GM12878 (cell line): ENCODE measurements at regions not wholly inside any gene's neighbourhood (a gene's known extent, or its start where the extent isn't known, plus 50 kb on each side); places are given as distances from the start of the nearest gene placed in this dataset.

Experiments
- EZH2 ChIP-seq: IDR thresholded peaks from 2 replicates; pipeline ENCODE4 v1.6.1; 2012; ENCODE audit warnings: low read depth, mild to moderate bottlenecking, control low read depth, inconsistent platforms, low read length, borderline replicate concordance; ENCODE audit not compliant: control insufficient read depth
- MYC ChIP-seq: IDR thresholded peaks from 2 replicates; pipeline ENCODE4 v1.6.1; 2011; ENCODE audit warnings: mild to moderate bottlenecking, low read length, moderate library complexity, inconsistent platforms; ENCODE audit not compliant: insufficient read depth, insufficient replicate concordance, insufficient read length, severe bottlenecking
- YY1 ChIP-seq: IDR thresholded peaks from 2 replicates; pipeline ENCODE4 v1.6.1; 2011; ENCODE audit warnings: low read depth, mild to moderate bottlenecking, low read length
- ZNF274 ChIP-seq: IDR thresholded peaks from one replicate; pipeline ENCODE4 v1.8.0; 2011; ENCODE audit not compliant: insufficient read length, insufficient read depth

DNA sequence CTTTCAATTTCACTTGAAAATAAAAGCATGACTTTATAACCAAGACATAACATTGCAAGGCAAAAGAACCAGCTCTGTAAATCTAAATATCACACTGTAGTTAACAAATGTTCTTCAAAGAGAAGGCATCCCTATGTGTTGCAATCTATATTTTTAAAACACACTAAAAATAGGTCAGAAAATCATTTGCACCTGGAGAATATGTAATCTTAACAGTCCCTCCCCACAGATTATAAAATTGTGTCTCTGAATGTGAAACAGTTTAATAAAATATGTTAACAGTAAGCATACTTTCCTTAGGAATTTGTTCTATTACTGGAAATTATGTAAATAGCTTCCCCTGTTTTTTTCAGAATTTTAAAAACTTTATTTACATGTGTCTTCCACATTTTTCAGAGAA lies 351.9 kb downstream of the COL12A1 start:
- TF ChIP-seq MYC (no peak), EZH2 (no peak), ZNF274 (no peak), YY1 (no peak)
